Prostate gland (tissue), 2 donors: ENCODE measurements at regions not wholly inside any gene's neighbourhood (a gene's known extent, or its start where the extent isn't known, plus 50 kb on each side); places are given as distances from the start of the nearest gene placed in this dataset.

Experiments
- DNase-seq: peaks from one replicate; pipeline ENCODE4 v3.0.0-alpha.2; 2019; ENCODE audit warnings: low spot score
- H3K27ac ChIP-seq, 2 donors: fragments of 200-600 bp; sonication (generic); 2 replicates each; pipeline ENCODE4 v1.5.1; 2017 to 2019
- H3K27me3 ChIP-seq: fragments of 200-600 bp; sonication (generic); replicated peaks from 2 replicates; pipeline ENCODE4 v1.5.1; 2019; ENCODE audit not compliant: insufficient read depth
- H3K36me3 ChIP-seq, 2 donors: fragments of 200-600 bp; sonication (generic); 1 replicate in 1 of 2; 2 replicates in 1 of 2; pipeline versions ENCODE4 v1.5.1 to v1.8.1; 2017 to 2019
- H3K4me1 ChIP-seq: fragments of 200-600 bp; sonication (generic); replicated peaks from 2 replicates; pipeline ENCODE4 v1.5.1; 2019
- H3K4me3 ChIP-seq, 2 donors: fragments of 200-600 bp; sonication (generic); 2 replicates each; pipeline ENCODE4 v1.5.1; 2017 to 2019
- H3K9me3 ChIP-seq: fragments of 200-600 bp; sonication (generic); 2 replicates; pipeline ENCODE4 v1.5.1; 2017
- POLR2A ChIP-seq: fragments of 450-650 bp; IDR thresholded peaks from one replicate; pipeline ENCODE4 v1.6.1; 2016; ENCODE audit warnings: antibody characterized with exemption, mild to moderate bottlenecking
- POLR2AphosphoS5 ChIP-seq: sonication (generic); formaldehyde crosslinking; IDR thresholded peaks from one replicate; pipeline ENCODE4 v1.6.1; 2017; ENCODE audit warnings: antibody characterized with exemption
- WGBS: methylation state at CpG from one replicate; pipeline ENCODE4 v1.1.5; 2018; 5-methylcytosine and 5-hydroxymethylcytosine counted together
- intact Hi-C: fragments of 100-400 bp; cut with DNase I; formaldehyde crosslinking; loops from one replicate; pipeline ENCODE4 v1.14.2; 2022
- TF ChIP-seq, protein P1 (sequence below), 4 experiments: fragments of 200-600 bp in 2 of 4; fragments of 450-650 bp in 2 of 4; sonication (generic) in 2 of 4; IDR thresholded peaks; 1 replicate in 3 of 4; 2 replicates in 1 of 4; pipeline ENCODE4 v1.5.1; 2016 to 2019; ENCODE audit warnings: antibody characterized with exemption in 4 of 4, mild to moderate bottlenecking in 2 of 4, moderate library complexity in 2 of 4

DNA sequence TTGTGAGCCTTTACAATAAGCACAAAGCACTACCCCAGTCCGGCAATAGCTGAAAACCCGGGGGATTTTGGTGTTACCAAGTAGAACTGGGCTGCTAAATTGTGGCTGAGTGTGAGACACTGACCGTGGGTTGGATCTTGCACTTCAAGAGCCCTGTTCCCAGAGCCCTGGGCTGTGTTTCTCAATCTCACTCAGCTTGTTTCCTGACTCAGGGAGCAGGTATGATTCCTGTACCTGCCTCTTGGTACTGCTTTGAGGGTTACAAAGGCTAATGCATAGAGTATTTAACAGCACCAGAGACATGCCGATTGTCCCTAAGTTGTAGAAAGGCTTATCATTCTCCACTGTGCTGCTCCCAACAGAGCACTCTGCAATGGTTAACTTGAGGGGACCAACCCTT, 134.6 kb downstream of the TEX36 start:
- Histone ChIP-seq H3K27ac (no peak overlapping the region), H3K4me1 (no peaks in the 10 kb centered on the region), H3K4me3 (no peak overlapping the region), H3K27me3 (no peaks in the 10 kb centered on the region), H3K36me3 (no peaks in the 10 kb centered on the region), H3K9me3 (no peaks in the 10 kb centered on the region)
- no peak for DNase-seq
- 94% methylated on average over 4 of the region's 4 CpGs for WGBS
- intact Hi-C loops = no loop called here
- TF ChIP-seq, protein P1, sequence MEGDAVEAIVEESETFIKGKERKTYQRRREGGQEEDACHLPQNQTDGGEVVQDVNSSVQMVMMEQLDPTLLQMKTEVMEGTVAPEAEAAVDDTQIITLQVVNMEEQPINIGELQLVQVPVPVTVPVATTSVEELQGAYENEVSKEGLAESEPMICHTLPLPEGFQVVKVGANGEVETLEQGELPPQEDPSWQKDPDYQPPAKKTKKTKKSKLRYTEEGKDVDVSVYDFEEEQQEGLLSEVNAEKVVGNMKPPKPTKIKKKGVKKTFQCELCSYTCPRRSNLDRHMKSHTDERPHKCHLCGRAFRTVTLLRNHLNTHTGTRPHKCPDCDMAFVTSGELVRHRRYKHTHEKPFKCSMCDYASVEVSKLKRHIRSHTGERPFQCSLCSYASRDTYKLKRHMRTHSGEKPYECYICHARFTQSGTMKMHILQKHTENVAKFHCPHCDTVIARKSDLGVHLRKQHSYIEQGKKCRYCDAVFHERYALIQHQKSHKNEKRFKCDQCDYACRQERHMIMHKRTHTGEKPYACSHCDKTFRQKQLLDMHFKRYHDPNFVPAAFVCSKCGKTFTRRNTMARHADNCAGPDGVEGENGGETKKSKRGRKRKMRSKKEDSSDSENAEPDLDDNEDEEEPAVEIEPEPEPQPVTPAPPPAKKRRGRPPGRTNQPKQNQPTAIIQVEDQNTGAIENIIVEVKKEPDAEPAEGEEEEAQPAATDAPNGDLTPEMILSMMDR (IDR thresholded peaks at IDR 0.05) = no peak
- TF ChIP-seq POLR2AphosphoS5 (no peak), POLR2A (no peak)

DNA sequence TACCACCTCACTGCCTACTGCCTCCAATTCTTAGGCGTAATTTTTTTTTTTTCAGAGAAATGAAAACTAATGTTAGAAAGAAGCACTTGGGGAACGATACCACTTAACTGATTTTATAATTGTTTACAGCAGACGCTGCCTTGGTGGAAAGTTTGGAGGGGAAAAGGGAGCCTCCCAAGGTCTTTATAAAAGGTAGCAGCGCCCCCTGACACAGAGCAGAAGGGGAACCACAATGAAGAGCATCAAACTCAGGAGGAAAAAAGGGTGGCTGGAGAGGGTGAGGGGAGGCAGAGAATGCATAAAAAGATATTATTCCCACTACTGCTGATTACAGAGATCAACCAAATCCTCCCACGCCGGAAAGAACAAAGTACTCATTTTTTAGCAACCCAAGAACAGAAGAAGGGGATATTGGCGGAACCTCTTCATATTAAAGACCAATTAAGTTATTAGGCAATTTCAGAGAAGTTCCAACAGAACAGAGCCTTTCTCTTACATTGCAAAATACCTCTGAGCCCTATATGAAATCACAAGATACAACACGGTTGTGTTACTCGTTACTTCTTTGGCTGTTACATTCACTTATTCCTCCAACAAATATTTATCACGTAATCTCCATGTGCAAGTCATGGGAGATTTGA, 135.8 kb downstream of the TEX36 start:
- H3K36me3 ChIP-seq = no peaks in the 10 kb centered on the region
- no peaks in the 10 kb centered on the region for H3K9me3 ChIP-seq
- H3K4me3 ChIP-seq = no peak overlapping the region
- WGBS = 67% methylated on average over 10 of the region's 10 CpGs
- no peaks in the 10 kb centered on the region for H3K4me1 ChIP-seq
- DNase-seq = no peak
- intact Hi-C loops = no loop called here
- no peaks in the 10 kb centered on the region for H3K27me3 ChIP-seq
- no peak overlapping the region for H3K27ac ChIP-seq
- TF ChIP-seq, protein P1 (IDR thresholded peaks at IDR 0.05) = no peak
- TF ChIP-seq POLR2AphosphoS5 (no peak), POLR2A (no peak)

DNA sequence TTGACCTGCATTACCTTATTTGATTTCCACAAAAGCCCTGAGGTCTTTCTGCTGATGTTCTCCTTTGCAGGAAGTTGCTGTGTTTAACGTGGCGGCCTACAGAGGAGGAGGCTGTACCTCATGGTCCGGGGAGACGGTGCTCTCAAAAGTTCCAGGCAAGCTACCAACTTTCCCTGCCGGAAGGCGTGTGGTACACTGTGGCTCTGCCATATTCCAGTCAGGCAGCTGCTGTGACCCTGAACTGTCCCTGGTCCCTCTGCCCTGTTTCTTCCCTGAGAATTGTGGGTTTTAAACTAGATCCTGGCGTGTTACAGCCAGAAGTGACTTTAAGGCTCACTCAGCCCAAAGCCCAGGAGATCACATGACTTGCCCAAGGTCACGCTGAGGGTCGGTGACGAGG, 139.2 kb downstream of the TEX36 start:
- intact Hi-C loops = no loop called here
- DNase-seq = peak; percentile 32
- no peak overlapping the region for H3K27ac ChIP-seq
- no peak overlapping the region for H3K4me3 ChIP-seq
- no peaks in the 10 kb centered on the region for H3K9me3 ChIP-seq
- no peaks in the 10 kb centered on the region for H3K4me1 ChIP-seq
- H3K27me3 ChIP-seq = no peaks in the 10 kb centered on the region
- no peaks in the 10 kb centered on the region for H3K36me3 ChIP-seq
- TF ChIP-seq POLR2AphosphoS5 = peak; percentile 14
- TF ChIP-seq POLR2A = no peak
- TF ChIP-seq, protein P1 (IDR thresholded peaks at IDR 0.05) = no peak
- 47% methylated on average over 10 of the region's 10 CpGs for WGBS

DNA sequence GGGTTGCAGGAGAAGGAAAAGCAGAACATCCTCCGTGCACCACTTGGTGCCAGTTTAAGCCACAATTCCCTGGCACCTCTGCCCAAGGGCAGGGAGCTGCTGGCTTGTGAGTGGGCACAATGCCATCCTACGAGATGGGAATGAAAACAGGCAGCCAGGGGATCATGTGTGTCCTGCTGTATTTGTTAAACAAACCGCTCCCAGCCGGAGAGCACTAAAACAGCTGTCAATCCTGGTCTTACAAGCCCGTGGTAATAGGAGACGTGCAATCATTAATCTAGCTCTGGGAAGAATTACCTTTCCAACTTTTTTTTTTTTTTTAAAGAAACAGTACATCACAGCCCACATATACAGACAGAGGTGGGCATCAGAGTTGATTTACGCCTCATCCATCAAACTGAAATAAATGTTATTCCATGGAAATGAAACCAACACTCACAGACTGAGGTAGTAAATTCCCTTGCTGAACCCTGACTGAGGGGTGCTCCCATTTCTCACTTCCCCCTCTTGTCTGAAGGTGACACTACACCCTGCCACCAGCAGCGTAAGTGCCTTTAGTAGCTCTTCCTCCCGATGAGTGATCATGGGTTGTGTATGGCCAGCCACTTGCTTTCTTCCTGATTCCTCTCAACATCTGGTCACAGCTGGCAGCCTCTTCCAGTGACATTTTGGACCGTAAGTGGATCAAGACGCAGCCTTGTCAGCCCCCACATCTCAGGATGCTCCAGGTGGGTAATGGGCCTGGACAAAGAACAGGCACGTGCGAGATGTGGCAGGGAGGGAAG, 143.8 kb downstream of the TEX36 start:
- Histone ChIP-seq H3K4me1 (no peaks in the 10 kb centered on the region), H3K9me3 (no peaks in the 10 kb centered on the region), H3K27me3 (no peaks in the 10 kb centered on the region), H3K4me3 (no peak overlapping the region), H3K36me3 (no peaks in the 10 kb centered on the region), H3K27ac (no peak overlapping the region)
- WGBS = 33% methylated on average over 13 of the region's 13 CpGs
- TF ChIP-seq POLR2A = no peak
- TF ChIP-seq POLR2AphosphoS5 = peak; percentile 94
- TF ChIP-seq, protein P1 (IDR thresholded peaks at IDR 0.05) = no peak
- intact Hi-C loops = no loop called here
- peak; percentile 94 for DNase-seq

DNA sequence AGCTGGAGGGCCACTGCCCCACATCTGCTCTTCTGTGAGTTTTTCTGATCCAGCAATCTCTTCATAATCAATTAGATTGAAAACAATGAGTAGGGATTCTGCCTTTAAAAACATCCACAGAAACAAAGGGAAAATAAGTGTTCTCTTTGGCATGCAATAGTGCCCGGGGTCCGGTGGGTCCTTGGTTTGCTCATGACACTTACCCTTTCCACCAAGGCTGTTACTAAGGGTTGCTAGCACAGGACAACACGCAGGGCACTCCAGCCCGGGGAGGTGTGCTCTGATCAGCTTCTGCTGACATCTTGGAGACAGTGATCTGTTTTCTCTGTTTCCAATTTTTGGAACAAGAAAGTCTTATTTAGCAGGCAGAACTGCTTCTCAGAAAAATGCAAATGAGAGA, 146.7 kb downstream of the TEX36 start:
- DNase-seq = no peak
- no peaks in the 10 kb centered on the region for H3K4me1 ChIP-seq
- no peak overlapping the region for H3K27ac ChIP-seq
- H3K9me3 ChIP-seq = no peaks in the 10 kb centered on the region
- no peak for TF ChIP-seq POLR2AphosphoS5
- TF ChIP-seq, protein P1 (IDR thresholded peaks at IDR 0.05) = no peak
- no peak for TF ChIP-seq POLR2A
- 95% methylated on average over 4 of the region's 4 CpGs for WGBS
- H3K27me3 ChIP-seq = no peaks in the 10 kb centered on the region
- intact Hi-C loops = no loop called here
- H3K4me3 ChIP-seq = no peak overlapping the region
- H3K36me3 ChIP-seq = no peaks in the 10 kb centered on the region
